ENCODE measurements at regions not wholly inside any gene's neighbourhood (a gene's known extent, or its start where the extent isn't known, plus 50 kb on each side); places are given as distances from the start of the nearest gene placed in this dataset.

DNA sequence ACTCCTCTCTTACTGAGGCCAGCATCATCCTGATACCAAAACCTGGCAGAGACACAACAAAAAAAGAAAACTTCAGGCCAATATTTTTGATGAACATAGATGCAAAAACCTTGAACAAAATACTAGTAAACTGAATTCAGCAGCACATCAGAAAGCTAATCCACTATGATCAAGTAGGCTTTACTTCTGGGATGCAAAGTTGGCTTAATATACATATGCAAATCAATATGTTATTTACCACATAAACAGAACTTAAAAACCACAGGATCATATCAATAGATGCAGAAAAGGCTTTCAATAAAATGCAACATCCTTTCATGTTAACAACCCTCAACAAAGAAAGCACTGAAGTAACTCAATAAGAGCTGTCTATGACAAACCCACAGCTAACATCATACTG lies 414.5 kb upstream of the MCTP2 start:
- intact Hi-C loops (cut with DNase I): no loop called here

DNA sequence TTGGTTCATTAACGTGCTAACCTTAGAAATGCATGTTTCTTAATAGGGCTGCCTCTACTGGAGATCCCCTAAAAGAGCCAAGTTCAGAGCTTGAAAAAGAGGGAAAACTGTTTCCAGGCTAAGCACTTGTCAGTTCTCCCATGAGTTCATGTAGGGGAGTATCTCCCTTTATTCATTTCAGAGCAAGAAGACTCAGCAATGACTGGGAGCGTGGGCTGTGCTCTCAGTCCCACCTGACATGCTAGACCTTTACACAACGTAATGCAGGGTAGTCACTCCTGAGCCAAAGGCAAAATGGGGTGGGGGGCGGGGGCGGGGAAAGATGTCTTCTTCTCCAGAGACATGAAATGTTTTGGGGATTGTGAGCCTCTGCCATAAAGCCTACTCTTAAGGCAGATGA lies 420.1 kb upstream of the MCTP2 start:
- FAIRE-seq (no peak), DNase-seq (no peak)
- Histone ChIP-seq H3K4me3 (ENCODE audit: low read length in 3 of 3) (no peak overlapping the region), H3K27ac (ENCODE audit: low read depth in 2 of 2, low read length in 2 of 2) (no peak overlapping the region), H3K4me1 (ENCODE audit: control insufficient read depth in 2 of 3, insufficient read depth in 2 of 3, low read depth in 1 of 3, low read length in 3 of 3) (no peaks in the 10 kb centered on the region), H3K9ac (ENCODE audit: low read length in 3 of 3) (no peak overlapping the region), H3K9me3 (ENCODE audit: control insufficient read depth in 2 of 3, insufficient read depth in 1 of 3, low read length in 3 of 3) (no peaks in the 10 kb centered on the region), H3K36me3 (ENCODE audit: control insufficient read depth in 2 of 3, insufficient read depth in 3 of 3, low read length in 3 of 3) (no peaks in the 10 kb centered on the region), H3K27me3 (ENCODE audit: control insufficient read depth, insufficient read depth, low read length) (no peaks in the 10 kb centered on the region)
- intact Hi-C loops (cut with DNase I): no loop called here
- TF ChIP-seq, protein P1, sequence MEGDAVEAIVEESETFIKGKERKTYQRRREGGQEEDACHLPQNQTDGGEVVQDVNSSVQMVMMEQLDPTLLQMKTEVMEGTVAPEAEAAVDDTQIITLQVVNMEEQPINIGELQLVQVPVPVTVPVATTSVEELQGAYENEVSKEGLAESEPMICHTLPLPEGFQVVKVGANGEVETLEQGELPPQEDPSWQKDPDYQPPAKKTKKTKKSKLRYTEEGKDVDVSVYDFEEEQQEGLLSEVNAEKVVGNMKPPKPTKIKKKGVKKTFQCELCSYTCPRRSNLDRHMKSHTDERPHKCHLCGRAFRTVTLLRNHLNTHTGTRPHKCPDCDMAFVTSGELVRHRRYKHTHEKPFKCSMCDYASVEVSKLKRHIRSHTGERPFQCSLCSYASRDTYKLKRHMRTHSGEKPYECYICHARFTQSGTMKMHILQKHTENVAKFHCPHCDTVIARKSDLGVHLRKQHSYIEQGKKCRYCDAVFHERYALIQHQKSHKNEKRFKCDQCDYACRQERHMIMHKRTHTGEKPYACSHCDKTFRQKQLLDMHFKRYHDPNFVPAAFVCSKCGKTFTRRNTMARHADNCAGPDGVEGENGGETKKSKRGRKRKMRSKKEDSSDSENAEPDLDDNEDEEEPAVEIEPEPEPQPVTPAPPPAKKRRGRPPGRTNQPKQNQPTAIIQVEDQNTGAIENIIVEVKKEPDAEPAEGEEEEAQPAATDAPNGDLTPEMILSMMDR (IDR thresholded peaks at IDR 0.05; ENCODE audit: borderline replicate concordance, extremely low read depth, insufficient read depth): no peak

More for the DNA sequence above, 414.5 kb upstream of the MCTP2 start:
- no peak overlapping the region for H3K9ac ChIP-seq (ENCODE audit: low read length in 3 of 3)
- no peak for DNase-seq
- TF ChIP-seq, protein P1 (IDR thresholded peaks at IDR 0.05; ENCODE audit: borderline replicate concordance, extremely low read depth, insufficient read depth): no peak
- no peak overlapping the region for H3K27ac ChIP-seq (ENCODE audit: low read depth in 2 of 2, low read length in 2 of 2)
- H3K4me3 ChIP-seq (ENCODE audit: low read length in 3 of 3): no peak overlapping the region
- H3K36me3 ChIP-seq (ENCODE audit: control insufficient read depth in 2 of 3, insufficient read depth in 3 of 3, low read length in 3 of 3): no peaks in the 10 kb centered on the region
- FAIRE-seq: no peak
- no peaks in the 10 kb centered on the region for H3K27me3 ChIP-seq (ENCODE audit: control insufficient read depth, insufficient read depth, low read length)
- no peaks in the 10 kb centered on the region for H3K9me3 ChIP-seq (ENCODE audit: control insufficient read depth in 2 of 3, insufficient read depth in 1 of 3, low read length in 3 of 3)
- H3K4me1 ChIP-seq (ENCODE audit: control insufficient read depth in 2 of 3, insufficient read depth in 2 of 3, low read depth in 1 of 3, low read length in 3 of 3): no peaks in the 10 kb centered on the region

GRCh38 chr15:93809516-93809915 lies 421.8 kb upstream of the MCTP2 start:
- no peaks in the 10 kb centered on the region for H3K4me1 ChIP-seq (ENCODE audit: control insufficient read depth in 2 of 3, insufficient read depth in 2 of 3, low read depth in 1 of 3, low read length in 3 of 3)
- FAIRE-seq (no peak), DNase-seq (no peak)
- no peaks in the 10 kb centered on the region for H3K36me3 ChIP-seq (ENCODE audit: control insufficient read depth in 2 of 3, insufficient read depth in 3 of 3, low read length in 3 of 3)
- no peaks in the 10 kb centered on the region for H3K9me3 ChIP-seq (ENCODE audit: control insufficient read depth in 2 of 3, insufficient read depth in 1 of 3, low read length in 3 of 3)
- H3K9ac ChIP-seq (ENCODE audit: low read length in 3 of 3): no peak overlapping the region
- intact Hi-C loops (cut with DNase I): no loop called here
- H3K4me3 ChIP-seq (ENCODE audit: low read length in 3 of 3): no peak overlapping the region
- TF ChIP-seq, protein P1 (IDR thresholded peaks at IDR 0.05; ENCODE audit: borderline replicate concordance, extremely low read depth, insufficient read depth): no peak
- H3K27me3 ChIP-seq (ENCODE audit: control insufficient read depth, insufficient read depth, low read length): no peaks in the 10 kb centered on the region
- H3K27ac ChIP-seq (ENCODE audit: low read depth in 2 of 2, low read length in 2 of 2): no peak overlapping the region

All from kidney (tissue), 13 donors.